ENCODE measurements at regions not wholly inside any gene's neighbourhood (a gene's known extent, or its start where the extent isn't known, plus 50 kb on each side); places are given as distances from the start of the nearest gene placed in this dataset.

GRCh38 chr10:43942096-43942850 lies 293.6 kb upstream of the ZNF32 start:
- TF ChIP-seq CTCF (IDR thresholded peaks at IDR 0.05) (no peak), POLR2A (IDR thresholded peaks at IDR 0.05) (no peak)
